CD14-positive monocyte (primary cell): ENCODE measurements at regions not wholly inside any gene's neighbourhood (a gene's known extent, or its start where the extent isn't known, plus 50 kb on each side); places are given as distances from the start of the nearest gene placed in this dataset.

ENCODE experiments used
- DNase-seq, 3 donors: peaks; one replicate each; pipeline ENCODE4 v3.0.0-alpha.2; 2011 to 2022
- H2AFZ ChIP-seq: 2 replicates; pipeline ENCODE4 v1.6.0; 2012; ENCODE audit warnings: mild to moderate bottlenecking, low read depth, low read length, inconsistent platforms; ENCODE audit not compliant: insufficient read depth, poor library complexity, severe bottlenecking
- H3K27ac ChIP-seq, 2 donors: 1 replicate in 1 of 2; 2 replicates in 1 of 2; pipeline ENCODE4 v1.5.1; 2012 to 2013; ENCODE audit warnings: low read length in 2 of 2, control low read depth in 1 of 2, inconsistent platforms in 1 of 2, low read depth in 1 of 2, mild to moderate bottlenecking in 1 of 2
- H3K27me3 ChIP-seq, 2 donors: one replicate each; pipeline versions ENCODE4 v1.6.0 to v1.6.1; 2011 to 2013; ENCODE audit warnings: low read length in 2 of 2; ENCODE audit not compliant: control insufficient read depth in 2 of 2, insufficient read depth in 2 of 2
- H3K36me3 ChIP-seq, 2 donors: replicated peaks in 1 of 2; 1 replicate in 1 of 2; 2 replicates in 1 of 2; pipeline versions ENCODE4 v1.5.1 to v1.6.1; 2012 to 2013; ENCODE audit warnings: low read length in 2 of 2, control low read depth in 1 of 2, inconsistent platforms in 1 of 2, mild to moderate bottlenecking in 1 of 2; ENCODE audit not compliant: insufficient read depth in 2 of 2, control insufficient read depth in 1 of 2
- H3K4me1 ChIP-seq, 2 donors: 1 replicate in 1 of 2; 2 replicates in 1 of 2; pipeline versions ENCODE4 v1.5.1 to v1.6.1; 2012 to 2013; ENCODE audit warnings: low read length in 2 of 2, control low read depth in 1 of 2, inconsistent platforms in 1 of 2, mild to moderate bottlenecking in 1 of 2, moderate library complexity in 1 of 2; ENCODE audit not compliant: insufficient read depth in 2 of 2, control insufficient read depth in 1 of 2
- H3K4me2 ChIP-seq: replicated peaks from 2 replicates; pipeline ENCODE3; 2012; ENCODE audit warnings: low read length, moderate library complexity, mild to moderate bottlenecking; ENCODE audit not compliant: poor library complexity, severe bottlenecking; ENCODE audit errors: extremely low read depth
- H3K4me3 ChIP-seq, 3 experiments: fragments of 200-600 bp in 1 of 3; sonication (generic) in 1 of 3; replicated peaks in 1 of 3; 1 replicate in 2 of 3; 2 replicates in 1 of 3; pipeline ENCODE4 v1.5.1; 2011 to 2013; ENCODE audit warnings: low read length in 3 of 3, mild to moderate bottlenecking in 3 of 3, control low read depth in 2 of 3, low read depth in 2 of 3, inconsistent platforms in 1 of 3, moderate library complexity in 1 of 3
- H3K79me2 ChIP-seq: 2 replicates; pipeline ENCODE4 v1.6.0; 2012; ENCODE audit warnings: mild to moderate bottlenecking, control low read depth, inconsistent platforms, low read length, moderate library complexity; ENCODE audit not compliant: insufficient read depth
- H3K9ac ChIP-seq: 2 replicates; pipeline ENCODE4 v1.6.0; 2017; ENCODE audit warnings: low read length, mild to moderate bottlenecking; ENCODE audit not compliant: insufficient read depth, poor library complexity, severe bottlenecking
- H3K9me3 ChIP-seq, 2 donors: replicated peaks in 1 of 2; 1 replicate in 1 of 2; 2 replicates in 1 of 2; pipeline versions ENCODE4 v1.5.1 to v1.6.1; 2012 to 2013; ENCODE audit warnings: low read length in 2 of 2, control low read depth in 1 of 2; ENCODE audit not compliant: control insufficient read depth in 1 of 2, insufficient read depth in 1 of 2
- H4K20me1 ChIP-seq: 2 replicates; pipeline ENCODE4 v1.6.0; 2012; ENCODE audit warnings: mild to moderate bottlenecking, low read length, control low read depth, moderate library complexity; ENCODE audit not compliant: insufficient read depth
- H3K27ac Mint-ChIP-seq, 7 donors: one replicate each; pipeline ENCODE4 v1.8.0; 2020; ENCODE audit warnings: mild to moderate bottlenecking in 7 of 7, mixed read lengths in 7 of 7, moderate library complexity in 6 of 7, inconsistent platforms in 2 of 7
- H3K27me3 Mint-ChIP-seq, 3 donors: one replicate each; pipeline ENCODE4 v1.8.0; 2021 to 2022; ENCODE audit warnings: low read depth in 3 of 3, mild to moderate bottlenecking in 3 of 3, mixed read lengths in 3 of 3, moderate library complexity in 3 of 3, inconsistent platforms in 1 of 3
- H3K36me3 Mint-ChIP-seq, 2 donors: one replicate each; pipeline ENCODE4 v1.8.0; 2020; ENCODE audit warnings: mixed read lengths in 2 of 2, inconsistent platforms in 1 of 2, mild to moderate bottlenecking in 1 of 2
- H3K4me1 Mint-ChIP-seq: one replicate; pipeline ENCODE4 v1.8.0; 2020; ENCODE audit warnings: mild to moderate bottlenecking, mixed read lengths
- H3K4me3 Mint-ChIP-seq, 2 donors: one replicate each; pipeline ENCODE4 v1.8.0; 2020; ENCODE audit warnings: mild to moderate bottlenecking in 2 of 2, mixed read lengths in 2 of 2, moderate library complexity in 1 of 2
- H3K9me3 Mint-ChIP-seq, 7 donors: one replicate each; pipeline ENCODE4 v1.8.0; 2020 to 2022; ENCODE audit warnings: mixed read lengths in 7 of 7, mild to moderate bottlenecking in 6 of 7, moderate library complexity in 6 of 7, inconsistent platforms in 2 of 7
- WGBS: methylation state at CpG from one replicate; pipeline ENCODE4 v1.1.5; 2013; ENCODE audit warnings: missing lambda C conversion rate; ENCODE audit not compliant: insufficient coverage; 5-methylcytosine and 5-hydroxymethylcytosine counted together
- intact Hi-C, 2 donors: fragments of 100-400 bp; cut with micrococcal nuclease; formaldehyde crosslinking; loops; one replicate each; pipeline versions ENCODE4 v1.15.0 to v1.15.1; 2023
- TF ChIP-seq, protein P1 (sequence below): fragments of 200-600 bp; IDR thresholded peaks from one replicate; pipeline ENCODE4 v1.8.0; 2022; ENCODE audit warnings: antibody characterized with exemption, mild to moderate bottlenecking

DNA sequence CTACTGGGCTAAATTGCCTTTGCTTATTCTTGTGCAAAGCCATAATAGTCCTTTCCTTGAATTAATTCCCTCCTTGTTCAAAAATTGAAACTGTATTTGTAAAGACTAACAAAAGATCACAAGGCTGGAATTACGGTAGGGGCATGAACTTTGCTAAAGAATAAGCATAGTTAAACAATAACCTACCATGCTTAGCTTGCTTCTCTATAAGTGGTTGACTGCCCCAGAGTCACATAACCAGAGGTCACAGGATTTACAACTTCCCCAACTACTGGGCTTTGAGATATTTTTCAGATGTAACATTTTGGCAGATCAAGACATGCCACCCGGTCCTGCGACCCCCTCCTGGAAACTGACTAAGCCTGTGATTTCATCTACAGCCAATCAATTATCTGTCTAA is 181.4 kb downstream of the GPAM start:
- no peak overlapping the region for H3K4me2 ChIP-seq
- no peaks in the 10 kb centered on the region for H3K27me3 ChIP-seq
- Mint-ChIP-seq H3K36me3 (no peaks in the 10 kb centered on the region), H3K27me3 (no peaks in the 10 kb centered on the region), H3K4me1 (no peaks in the 10 kb centered on the region), H3K27ac (no peak overlapping the region), H3K4me3 (no peak overlapping the region), H3K9me3 (peaks cover 0 to 7% (median 3%) of the 10 kb centered on the region in 7 donors)
- DNase-seq = no peak
- no peak overlapping the region for H3K27ac ChIP-seq
- no peaks in the 10 kb centered on the region for H4K20me1 ChIP-seq
- H3K36me3 ChIP-seq = no peaks in the 10 kb centered on the region
- 78% methylated on average over 2 of the region's 3 CpGs for WGBS
- no peak overlapping the region for H3K9ac ChIP-seq
- intact Hi-C loops = no loop called here
- H3K4me1 ChIP-seq = no peaks in the 10 kb centered on the region
- TF ChIP-seq, protein P1, sequence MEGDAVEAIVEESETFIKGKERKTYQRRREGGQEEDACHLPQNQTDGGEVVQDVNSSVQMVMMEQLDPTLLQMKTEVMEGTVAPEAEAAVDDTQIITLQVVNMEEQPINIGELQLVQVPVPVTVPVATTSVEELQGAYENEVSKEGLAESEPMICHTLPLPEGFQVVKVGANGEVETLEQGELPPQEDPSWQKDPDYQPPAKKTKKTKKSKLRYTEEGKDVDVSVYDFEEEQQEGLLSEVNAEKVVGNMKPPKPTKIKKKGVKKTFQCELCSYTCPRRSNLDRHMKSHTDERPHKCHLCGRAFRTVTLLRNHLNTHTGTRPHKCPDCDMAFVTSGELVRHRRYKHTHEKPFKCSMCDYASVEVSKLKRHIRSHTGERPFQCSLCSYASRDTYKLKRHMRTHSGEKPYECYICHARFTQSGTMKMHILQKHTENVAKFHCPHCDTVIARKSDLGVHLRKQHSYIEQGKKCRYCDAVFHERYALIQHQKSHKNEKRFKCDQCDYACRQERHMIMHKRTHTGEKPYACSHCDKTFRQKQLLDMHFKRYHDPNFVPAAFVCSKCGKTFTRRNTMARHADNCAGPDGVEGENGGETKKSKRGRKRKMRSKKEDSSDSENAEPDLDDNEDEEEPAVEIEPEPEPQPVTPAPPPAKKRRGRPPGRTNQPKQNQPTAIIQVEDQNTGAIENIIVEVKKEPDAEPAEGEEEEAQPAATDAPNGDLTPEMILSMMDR = no peak
- no peak overlapping the region for H3K4me3 ChIP-seq
- no peaks in the 10 kb centered on the region for H3K9me3 ChIP-seq
- no peaks in the 10 kb centered on the region for H3K79me2 ChIP-seq
- no peak overlapping the region for H2AFZ ChIP-seq

- Histone ChIP-seq H3K9ac (no peak overlapping the region), H3K79me2 (no peaks in the 10 kb centered on the region), H3K27ac (no peak overlapping the region), H3K4me3 (no peak overlapping the region), H3K4me2 (no peak overlapping the region), H2AFZ (no peak overlapping the region), H3K9me3 (peaks cover 0 to 3% of the 10 kb centered on the region in 2 donors), H3K4me1 (no peaks in the 10 kb centered on the region), H3K36me3 (no peaks in the 10 kb centered on the region), H3K27me3 (no peaks in the 10 kb centered on the region), H4K20me1 (no peaks in the 10 kb centered on the region)
- 90% methylated on average over 3 of the region's 4 CpGs for WGBS
- Mint-ChIP-seq H3K27ac (no peak overlapping the region), H3K4me1 (no peaks in the 10 kb centered on the region), H3K27me3 (peaks cover 0 to 1% (median 0%) of the 10 kb centered on the region in 3 donors), H3K36me3 (no peaks in the 10 kb centered on the region), H3K9me3 (peaks cover 0 to 7% (median 2%) of the 10 kb centered on the region in 7 donors), H3K4me3 (no peak overlapping the region)
- DNase-seq = no peak
- intact Hi-C loops = no loop called here
- TF ChIP-seq, protein P1 = no peak
Observed at GRCh38 chr10:112004075-112004474, 179.5 kb downstream of the GPAM start.
